ENCODE measurements at regions not wholly inside any gene's neighbourhood (a gene's known extent, or its start where the extent isn't known, plus 50 kb on each side); places are given as distances from the start of the nearest gene placed in this dataset.

GRCh38 chr14:43449291-43449690 lies 1057.8 kb downstream of the FSCB start:
- Histone ChIP-seq H3K9me3 (no peaks in the 10 kb centered on the region), H3K27ac (no peak overlapping the region), H3K4me3 (no peak overlapping the region), H3K4me1 (ENCODE audit: control insufficient read depth in 1 of 2, low read depth in 2 of 2) (no peaks in the 10 kb centered on the region), H3K36me3 (no peaks in the 10 kb centered on the region), H3K27me3 (replicated peaks; ENCODE audit: insufficient read depth) (no peaks in the 10 kb centered on the region)
- ATAC-seq (ENCODE audit: insufficient number of reproducible peaks, low FRiP score, low read depth) (no peak), DNase-seq (ENCODE audit: low spot score) (no peak)
- TF ChIP-seq CTCF (IDR thresholded peaks at IDR 0.05) = no peak

- Histone ChIP-seq H3K9me3 (no peaks in the 10 kb centered on the region), H3K27me3 (replicated peaks; ENCODE audit: insufficient read depth) (no peaks in the 10 kb centered on the region), H3K4me3 (no peak overlapping the region), H3K27ac (no peak overlapping the region), H3K4me1 (ENCODE audit: control insufficient read depth in 1 of 2, low read depth in 2 of 2) (no peaks in the 10 kb centered on the region), H3K36me3 (no peaks in the 10 kb centered on the region)
- TF ChIP-seq CTCF (IDR thresholded peaks at IDR 0.05) = no peak
- DNase-seq (ENCODE audit: low spot score) (no peak), ATAC-seq (ENCODE audit: insufficient number of reproducible peaks, low FRiP score, low read depth) (no peak)
These were observed 1069.0 kb downstream of the FSCB start for GRCh38 chr14:43438056-43438455.

- Histone ChIP-seq H3K36me3 (no peaks in the 10 kb centered on the region), H3K27me3 (replicated peaks; ENCODE audit: insufficient read depth) (no peaks in the 10 kb centered on the region), H3K4me3 (no peak overlapping the region), H3K9me3 (no peaks in the 10 kb centered on the region), H3K27ac (no peak overlapping the region), H3K4me1 (ENCODE audit: control insufficient read depth in 1 of 2, low read depth in 2 of 2) (no peaks in the 10 kb centered on the region)
- no peak for DNase-seq (ENCODE audit: low spot score)
- no peak for ATAC-seq (ENCODE audit: insufficient number of reproducible peaks, low FRiP score, low read depth)
- TF ChIP-seq CTCF (IDR thresholded peaks at IDR 0.05) = no peak
These were observed 1088.8 kb downstream of the FSCB start for GRCh38 chr14:43418324-43418723.

GRCh38 chr14:43413084-43413483 lies 1094.0 kb downstream of the FSCB start:
- Histone ChIP-seq H3K27me3 (replicated peaks; ENCODE audit: insufficient read depth) (no peaks in the 10 kb centered on the region), H3K4me1 (ENCODE audit: control insufficient read depth in 1 of 2, low read depth in 2 of 2) (no peaks in the 10 kb centered on the region), H3K36me3 (no peaks in the 10 kb centered on the region), H3K27ac (no peak overlapping the region), H3K4me3 (no peak overlapping the region), H3K9me3 (no peaks in the 10 kb centered on the region)
- ATAC-seq (ENCODE audit: insufficient number of reproducible peaks, low FRiP score, low read depth) = no peak
- TF ChIP-seq CTCF (IDR thresholded peaks at IDR 0.05) = no peak
- DNase-seq (ENCODE audit: low spot score) = no peak

GRCh38 chr14:43411841-43412240 lies 1095.2 kb downstream of the FSCB start:
- H3K4me3 ChIP-seq = no peak overlapping the region
- ATAC-seq (ENCODE audit: insufficient number of reproducible peaks, low FRiP score, low read depth) = no peak
- no peaks in the 10 kb centered on the region for H3K36me3 ChIP-seq
- no peaks in the 10 kb centered on the region for H3K4me1 ChIP-seq (ENCODE audit: control insufficient read depth in 1 of 2, low read depth in 2 of 2)
- no peak overlapping the region for H3K27ac ChIP-seq
- no peaks in the 10 kb centered on the region for H3K9me3 ChIP-seq
- TF ChIP-seq CTCF (IDR thresholded peaks at IDR 0.05) = no peak
- no peak for DNase-seq (ENCODE audit: low spot score)
- no peaks in the 10 kb centered on the region for H3K27me3 ChIP-seq (replicated peaks; ENCODE audit: insufficient read depth)

Data from thoracic aorta (tissue), 2 donors.